DMS53 (cell line): ENCODE measurements at regions not wholly inside any gene's neighbourhood (a gene's known extent, or its start where the extent isn't known, plus 50 kb on each side); places are given as distances from the start of the nearest gene placed in this dataset.

Experiments used
- DNase-seq: peaks from one replicate; lab custom pipeline; 2025; lab: John Stamatoyannopoulos, UW

GRCh38 chr1:90494748-90495282 is 222.3 kb downstream of the BARHL2 start:
- DNase-seq: no peak

DNA sequence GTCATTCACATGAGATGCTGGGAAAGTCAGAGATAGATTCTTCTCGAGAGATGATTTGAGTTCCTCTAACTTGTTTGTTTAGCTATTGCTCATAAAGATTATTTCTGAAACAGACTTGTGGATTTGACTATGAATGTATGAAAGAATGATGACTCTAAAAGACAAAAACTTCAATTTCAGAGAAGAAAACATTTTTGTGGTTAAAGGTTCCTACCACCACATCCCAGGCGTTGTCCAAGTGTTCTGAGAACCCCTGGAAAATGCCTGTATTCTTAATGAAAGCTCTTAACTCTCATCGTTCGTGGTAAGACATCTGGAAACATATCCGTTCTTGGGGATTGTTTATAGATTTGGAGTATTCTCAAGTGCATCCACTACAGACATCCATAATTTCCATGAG is 228.7 kb downstream of the BARHL2 start:
- no peak for DNase-seq

DNA sequence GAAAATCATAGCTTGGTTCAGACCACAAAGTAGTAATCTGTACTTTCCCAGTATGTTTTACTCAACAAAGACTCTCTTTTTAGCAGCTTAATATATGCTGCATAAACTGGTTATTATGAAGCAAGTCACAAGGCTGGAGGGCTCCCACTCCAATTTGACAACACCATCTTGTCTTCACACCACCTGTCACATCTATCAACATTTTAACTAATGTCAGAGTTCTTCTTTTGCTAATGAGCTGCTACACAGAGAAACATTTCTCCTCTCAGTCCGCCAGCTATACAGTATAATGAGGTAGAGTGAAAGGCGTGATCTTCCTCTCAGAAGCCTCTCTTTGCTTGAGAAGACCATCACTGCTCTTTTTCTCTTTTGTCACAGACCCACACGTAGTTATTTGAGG is 230.1 kb downstream of the BARHL2 start:
- DNase-seq: no peak

GRCh38 chr1:90486134-90486824 is 230.8 kb downstream of the BARHL2 start:
- no peak for DNase-seq

DNA sequence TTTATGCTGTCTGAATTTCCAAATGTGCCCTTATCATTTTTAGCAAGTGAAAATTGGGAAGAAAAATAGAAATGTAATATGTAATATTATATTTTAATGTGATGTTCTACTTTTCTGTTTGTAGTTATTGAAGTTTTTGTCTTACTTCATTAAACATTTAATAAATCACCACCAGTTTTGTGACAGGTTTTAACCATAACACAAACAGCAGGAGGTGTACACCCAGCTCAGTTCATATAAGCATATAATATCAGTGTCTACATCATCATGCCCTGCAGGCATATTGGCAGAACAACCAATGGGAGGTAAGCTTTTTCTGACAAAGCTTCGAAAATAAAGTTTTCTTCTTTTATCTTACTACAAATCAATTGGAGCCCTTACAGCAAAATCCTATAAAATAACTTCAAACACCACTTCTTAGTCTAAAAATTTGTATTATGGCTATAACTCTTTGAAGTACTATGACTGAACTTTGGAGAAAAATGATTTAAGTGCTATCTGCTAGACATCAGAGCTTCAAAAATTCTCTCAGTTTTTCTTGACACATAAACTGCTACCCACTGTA is 236.7 kb downstream of the BARHL2 start:
- DNase-seq: no peak

- DNase-seq: no peak
These were observed 240.1 kb downstream of the BARHL2 start for GRCh38 chr1:90476994-90477393.

- no peak for DNase-seq
These were observed 240.7 kb downstream of the BARHL2 start for GRCh38 chr1:90476411-90476810.

DNA sequence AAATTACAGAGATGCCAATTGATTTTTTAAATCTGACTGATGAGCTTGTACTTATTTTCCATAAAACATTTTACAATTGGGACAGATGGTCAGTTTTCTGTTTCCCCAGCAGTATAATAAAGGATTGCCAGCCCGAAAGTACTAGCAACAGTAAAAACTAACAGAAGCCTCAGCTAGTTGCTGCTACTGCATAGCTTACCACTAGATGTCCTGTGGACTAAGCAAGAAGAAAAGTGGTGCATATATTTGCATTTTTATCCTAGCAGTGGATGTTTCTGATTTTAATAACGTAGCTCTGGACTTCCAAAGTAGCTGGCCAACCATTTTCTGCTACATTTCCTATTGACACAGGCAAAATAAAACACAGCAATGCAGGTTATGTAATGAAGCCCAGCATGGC is 241.5 kb downstream of the BARHL2 start:
- DNase-seq: peak; percentile 38

GRCh38 chr1:90474731-90475130 is 242.4 kb downstream of the BARHL2 start:
- DNase-seq: no peak

GRCh38 chr1:90474158-90474557 is 242.9 kb downstream of the BARHL2 start:
- DNase-seq: no peak

DNA sequence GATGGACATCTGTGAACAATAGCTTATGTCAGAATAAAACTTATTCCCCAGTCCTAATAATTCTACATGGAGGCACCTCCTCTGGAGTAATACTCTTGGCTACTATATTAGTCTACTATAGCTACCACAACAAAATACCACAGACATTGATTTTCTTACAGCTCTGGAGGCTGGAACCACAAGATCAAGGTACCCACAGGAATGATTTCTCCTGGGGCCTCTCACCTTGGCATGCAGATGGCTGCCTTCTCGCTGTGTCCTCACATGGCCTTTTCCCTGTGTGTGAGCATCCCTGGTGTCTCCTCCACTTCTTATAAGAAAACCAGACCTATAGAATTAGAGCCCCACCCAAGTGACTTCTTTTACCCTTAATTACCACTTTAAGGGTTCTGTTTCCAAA is 244.3 kb downstream of the BARHL2 start:
- DNase-seq: no peak

GRCh38 chr1:90459570-90459969 is 257.5 kb downstream of the BARHL2 start:
- no peak for DNase-seq

- DNase-seq: no peak
These were observed 259.1 kb downstream of the BARHL2 start for GRCh38 chr1:90457985-90458384.

DNA sequence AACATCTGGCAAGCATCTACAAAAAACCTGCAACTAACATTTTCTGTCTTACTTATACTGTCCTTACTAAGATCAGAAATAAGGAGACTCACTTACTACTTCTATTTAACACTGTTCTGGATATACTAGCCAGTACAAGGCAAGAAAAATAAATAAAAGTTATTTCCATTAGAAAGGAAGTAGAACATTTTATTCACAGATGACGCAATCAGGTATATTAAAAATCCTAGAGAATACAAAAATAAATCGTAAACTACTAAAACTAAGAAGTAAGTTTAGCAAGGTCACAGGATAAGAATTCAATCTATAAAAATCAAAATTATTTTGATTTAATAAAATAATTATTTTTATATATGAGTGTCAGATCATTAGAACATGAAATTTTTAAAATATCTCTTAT is 264.6 kb downstream of the BARHL2 start:
- no peak for DNase-seq

DNA sequence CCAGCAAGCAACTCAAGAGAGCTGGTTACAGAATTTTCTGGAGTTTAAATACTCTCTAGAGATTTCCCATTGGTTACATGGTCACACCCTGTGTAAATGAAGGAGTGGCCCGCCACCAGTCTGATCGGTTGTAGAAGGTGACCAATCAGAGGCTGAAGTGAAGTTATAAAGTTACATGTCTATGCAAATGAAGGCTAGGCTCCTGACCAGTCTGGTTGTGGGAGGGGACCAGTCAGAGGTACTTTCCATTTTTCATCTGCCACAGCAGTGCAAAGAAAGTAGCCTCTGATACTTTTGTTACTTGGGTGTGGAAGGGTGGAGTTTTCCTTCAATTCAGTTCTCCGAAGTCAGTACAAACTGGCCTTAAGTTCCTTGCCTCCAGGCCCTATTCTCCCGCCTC is 273.7 kb downstream of the BARHL2 start:
- no peak for DNase-seq

DNA sequence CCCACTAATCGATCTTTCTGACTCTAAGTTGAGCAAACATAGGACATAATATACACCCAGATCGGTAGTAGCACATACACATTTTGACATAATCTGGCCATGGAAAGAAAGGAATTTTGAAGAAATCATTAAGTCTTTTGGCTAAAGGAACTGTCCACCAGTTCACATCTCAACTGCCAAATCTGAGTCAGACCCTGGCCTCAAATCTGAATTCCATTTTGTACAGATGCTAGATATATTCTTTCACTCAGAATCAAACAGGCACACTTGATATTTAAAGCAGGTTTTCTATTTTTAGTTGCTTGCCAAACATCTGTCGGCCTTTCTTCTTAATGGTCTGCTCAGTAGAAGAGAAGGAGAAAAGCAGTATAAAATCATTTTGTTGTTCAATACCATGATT is 281.8 kb downstream of the BARHL2 start:
- no peak for DNase-seq

DNA sequence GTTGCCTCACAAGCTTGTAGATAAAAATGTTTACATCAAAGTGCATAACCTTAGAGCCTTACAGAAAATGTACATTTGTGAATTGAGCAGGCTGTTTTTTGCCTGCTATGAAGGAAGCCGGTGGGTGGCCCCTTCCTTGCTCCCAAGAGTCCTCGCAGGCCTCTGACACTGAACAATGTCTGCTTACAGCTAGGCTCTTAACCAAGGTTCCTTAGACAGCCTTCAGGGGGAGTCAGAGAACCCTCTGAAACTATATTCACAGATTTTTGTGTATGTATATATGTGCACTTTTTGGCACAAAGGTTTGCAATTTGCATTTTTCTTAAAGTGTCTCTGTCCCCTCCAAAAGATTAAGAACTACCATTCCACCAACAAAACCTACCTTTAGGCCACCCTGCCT is 282.6 kb downstream of the BARHL2 start:
- DNase-seq: peak; percentile 39

DNA sequence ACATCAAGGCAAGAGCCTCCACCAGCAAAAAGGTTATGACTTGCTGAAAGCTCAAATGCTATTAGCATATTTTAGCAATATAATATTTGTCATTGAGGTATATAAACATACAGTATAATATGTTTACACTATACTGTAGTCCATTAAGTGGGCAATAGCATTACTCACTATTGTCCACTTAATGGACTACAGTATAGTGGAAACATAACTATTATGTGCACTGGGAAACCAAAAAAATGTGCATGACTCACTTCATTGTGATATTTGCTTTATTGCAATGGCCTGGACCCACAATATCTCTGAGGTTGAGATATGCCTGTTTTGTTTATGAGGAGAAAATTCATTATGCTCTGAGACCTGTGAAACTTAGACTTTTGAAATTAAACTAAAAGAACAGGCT is 300.0 kb downstream of the BARHL2 start:
- peak; percentile 53 for DNase-seq

- peak; percentile 22 for DNase-seq
These were observed 302.9 kb downstream of the BARHL2 start for GRCh38 chr1:90414201-90414600.

- DNase-seq: peak; percentile 86
These were observed 303.6 kb downstream of the BARHL2 start for GRCh38 chr1:90413519-90413918.

- DNase-seq: no peak
These were observed 304.5 kb downstream of the BARHL2 start for GRCh38 chr1:90412563-90412962.

GRCh38 chr1:90411185-90411584 is 305.9 kb downstream of the BARHL2 start:
- DNase-seq: no peak

DNA sequence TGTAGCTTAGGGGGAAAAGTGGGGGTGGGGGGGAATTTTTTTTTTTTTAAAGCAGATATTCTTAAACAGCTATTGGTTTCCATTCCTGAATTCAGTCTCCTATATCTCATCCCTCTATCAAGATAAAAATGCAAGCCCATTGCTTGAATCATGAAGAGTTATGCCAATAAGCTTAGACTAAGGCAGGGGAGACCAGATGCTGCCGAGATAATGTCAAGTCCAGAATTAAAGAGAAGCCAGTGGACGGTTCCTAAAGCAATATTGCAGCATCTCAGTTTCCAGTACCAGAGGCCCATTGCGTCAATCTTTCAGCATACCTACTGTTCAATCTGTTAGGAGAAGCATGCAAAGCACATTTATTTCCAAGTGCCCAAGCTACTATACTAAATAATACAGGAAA is 309.4 kb downstream of the BARHL2 start:
- no peak for DNase-seq

- DNase-seq: no peak
These were observed 311.4 kb downstream of the BARHL2 start for GRCh38 chr1:90405726-90406125.
